Left lung (tissue), 4 donors: ENCODE measurements at regions not wholly inside any gene's neighbourhood (a gene's known extent, or its start where the extent isn't known, plus 50 kb on each side); places are given as distances from the start of the nearest gene placed in this dataset.

Experiments
- ATAC-seq: fragments of 200-7000 bp; cut with Tn5 transposase; one replicate; pipeline ENCODE4 v1.9.1; 2020; ENCODE audit warnings: moderate library complexity
- DNase-seq, 4 donors: peaks; one replicate each; pipeline ENCODE4 v3.0.0-alpha.2; 2013 to 2020
- H3K27ac ChIP-seq, 2 donors: fragments of 200-600 bp; sonication (generic) in 1 of 2; one replicate each; pipeline versions ENCODE4 v1.5.0 to v1.8.0; 2020 to 2021
- H3K27me3 ChIP-seq, 2 donors: fragments of 200-600 bp; sonication (generic) in 1 of 2; one replicate each; pipeline versions ENCODE4 v1.5.0 to v1.8.0; 2020 to 2021
- H3K36me3 ChIP-seq, 2 donors: fragments of 200-600 bp; sonication (generic) in 1 of 2; one replicate each; pipeline versions ENCODE4 v1.5.0 to v1.8.0; 2020 to 2021
- H3K4me1 ChIP-seq, 2 donors: fragments of 200-600 bp; one replicate each; pipeline ENCODE4 v1.8.0; 2021
- H3K4me3 ChIP-seq, 2 donors: fragments of 200-600 bp; sonication (generic) in 1 of 2; one replicate each; pipeline versions ENCODE4 v1.5.0 to v1.8.0; 2020 to 2021; ENCODE audit warnings: mild to moderate bottlenecking in 1 of 2
- H3K9me3 ChIP-seq, 2 donors: fragments of 200-600 bp; sonication (generic) in 1 of 2; one replicate each; pipeline versions ENCODE4 v1.5.0 to v1.8.0; 2020 to 2021
- CTCF ChIP-seq, 2 donors: fragments of 200-600 bp; sonication (generic) in 1 of 2; IDR thresholded peaks; one replicate each; pipeline versions ENCODE4 v1.5.0 to v1.8.0; 2021; ENCODE audit warnings: antibody characterized with exemption in 2 of 2
- intact Hi-C, 2 donors: fragments of 100-400 bp; cut with DNase I; formaldehyde crosslinking; loops; one replicate each; pipeline versions ENCODE4 v1.11.2 to v1.14.2; 2022
- donor health status: DM: no; HTN: yes; CAD: no.
- donor health status: DM: no; HTN: no; CAD: no.

- ATAC-seq, result no peak
- DNase-seq, result no peak
- Histone ChIP-seq H3K36me3 (no peaks in the 10 kb centered on the region), H3K27ac (no peak overlapping the region), H3K27me3 (no peaks in the 10 kb centered on the region), H3K9me3 (peaks cover 0 to 6% of the 10 kb centered on the region in 2 donors), H3K4me1 (no peaks in the 10 kb centered on the region), H3K4me3 (no peak overlapping the region)
- TF ChIP-seq CTCF (IDR thresholded peaks at IDR 0.05), result no peak
- intact Hi-C loops, result loop anchor here in 1 of 2 donors (5.0 kb wide), 1 partner anchor 301 kb away; no protein-coding TSS in a partner anchor
These were observed 244.3 kb downstream of the NFATC2 start for GRCh38 chr20:51298141-51298749.

GRCh38 chr20:51287628-51288413 is 254.7 kb downstream of the NFATC2 start:
- Histone ChIP-seq H3K9me3 (peaks cover 0 to 3% of the 10 kb centered on the region in 2 donors), H3K4me3 (no peak overlapping the region), H3K27ac (no peak overlapping the region), H3K27me3 (peaks cover 0 to 7% of the 10 kb centered on the region in 2 donors), H3K4me1 (no peaks in the 10 kb centered on the region), H3K36me3 (no peaks in the 10 kb centered on the region)
- DNase-seq (no peak), ATAC-seq (no peak)
- intact Hi-C loops, result no loop called here
- TF ChIP-seq CTCF (IDR thresholded peaks at IDR 0.05), result no peak

GRCh38 chr20:51286758-51287157 is 255.8 kb downstream of the NFATC2 start:
- H3K4me1 ChIP-seq, result no peaks in the 10 kb centered on the region
- peaks cover 0 to 7% of the 10 kb centered on the region in 2 donors for H3K27me3 ChIP-seq
- TF ChIP-seq CTCF (IDR thresholded peaks at IDR 0.05), result no peak
- no peaks in the 10 kb centered on the region for H3K36me3 ChIP-seq
- H3K27ac ChIP-seq, result no peak overlapping the region
- H3K9me3 ChIP-seq, result peaks cover 0 to 3% of the 10 kb centered on the region in 2 donors
- DNase-seq, result no peak
- intact Hi-C loops, result no loop called here
- ATAC-seq, result no peak
- no peak overlapping the region for H3K4me3 ChIP-seq

- peaks cover 0 to 3% of the 10 kb centered on the region in 2 donors for H3K9me3 ChIP-seq
- no peak overlapping the region for H3K4me3 ChIP-seq
- H3K27me3 ChIP-seq, result peaks cover 0 to 7% of the 10 kb centered on the region in 2 donors
- no peaks in the 10 kb centered on the region for H3K36me3 ChIP-seq
- no peak overlapping the region for H3K27ac ChIP-seq
- TF ChIP-seq CTCF (IDR thresholded peaks at IDR 0.05), result no peak
- ATAC-seq (no peak), DNase-seq (no peak)
- intact Hi-C loops, result no loop called here
- H3K4me1 ChIP-seq, result no peaks in the 10 kb centered on the region
These were observed 256.8 kb downstream of the NFATC2 start for GRCh38 chr20:51285684-51286083.

GRCh38 chr20:51284871-51285270 is 257.6 kb downstream of the NFATC2 start:
- H3K27me3 ChIP-seq, result peaks cover 0 to 7% of the 10 kb centered on the region in 2 donors

More at GRCh38 chr20:51284871-51285270, 257.6 kb downstream of the NFATC2 start:
- TF ChIP-seq CTCF (IDR thresholded peaks at IDR 0.05), result no peak
- Histone ChIP-seq H3K4me3 (no peak overlapping the region), H3K9me3 (peaks cover 0 to 3% of the 10 kb centered on the region in 2 donors), H3K4me1 (no peaks in the 10 kb centered on the region), H3K36me3 (no peaks in the 10 kb centered on the region), H3K27ac (no peak overlapping the region)
- intact Hi-C loops, result no loop called here
- ATAC-seq (no peak), DNase-seq (no peak)
